GM18909 (cell line): ENCODE measurements at regions not wholly inside any gene's neighbourhood (a gene's known extent, or its start where the extent isn't known, plus 50 kb on each side); places are given as distances from the start of the nearest gene placed in this dataset.
A peak's percentile ranks its signal among the peaks of the same experiment; 100 is the strongest.
"Not testable (repeated sequence)": the region's sequence is repeated elsewhere in the genome, so short reads cannot be mapped to it uniquely, and the experiment has no call there.

Experiments used
- ATAC-seq: cut with Tn5 transposase; IDR thresholded peaks from one replicate; pipeline ENCODE4 v1.9.1; 2021; ENCODE audit warnings: mild to moderate bottlenecking; ENCODE audit not compliant: unreplicated experiment, poor library complexity

DNA sequence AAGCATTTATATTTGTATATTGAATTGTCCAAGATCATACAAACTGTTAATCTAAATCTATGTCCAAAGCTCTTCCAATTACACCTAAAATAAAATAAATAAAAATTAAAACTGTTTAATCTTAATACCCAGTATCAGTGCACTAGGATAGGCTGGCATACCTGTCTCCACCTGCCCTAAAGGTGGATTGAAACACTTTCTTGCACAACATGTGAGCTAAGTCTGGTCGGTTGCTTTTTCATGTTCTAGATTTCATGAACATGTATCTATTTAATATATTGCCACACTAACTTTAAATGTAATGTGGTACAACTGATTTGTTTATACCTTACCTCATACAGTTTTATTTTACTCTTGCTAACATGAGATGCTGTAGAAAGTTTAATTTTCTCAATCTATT is 193.0 kb downstream of the VGLL3 start:
- ATAC-seq, result no peak

DNA sequence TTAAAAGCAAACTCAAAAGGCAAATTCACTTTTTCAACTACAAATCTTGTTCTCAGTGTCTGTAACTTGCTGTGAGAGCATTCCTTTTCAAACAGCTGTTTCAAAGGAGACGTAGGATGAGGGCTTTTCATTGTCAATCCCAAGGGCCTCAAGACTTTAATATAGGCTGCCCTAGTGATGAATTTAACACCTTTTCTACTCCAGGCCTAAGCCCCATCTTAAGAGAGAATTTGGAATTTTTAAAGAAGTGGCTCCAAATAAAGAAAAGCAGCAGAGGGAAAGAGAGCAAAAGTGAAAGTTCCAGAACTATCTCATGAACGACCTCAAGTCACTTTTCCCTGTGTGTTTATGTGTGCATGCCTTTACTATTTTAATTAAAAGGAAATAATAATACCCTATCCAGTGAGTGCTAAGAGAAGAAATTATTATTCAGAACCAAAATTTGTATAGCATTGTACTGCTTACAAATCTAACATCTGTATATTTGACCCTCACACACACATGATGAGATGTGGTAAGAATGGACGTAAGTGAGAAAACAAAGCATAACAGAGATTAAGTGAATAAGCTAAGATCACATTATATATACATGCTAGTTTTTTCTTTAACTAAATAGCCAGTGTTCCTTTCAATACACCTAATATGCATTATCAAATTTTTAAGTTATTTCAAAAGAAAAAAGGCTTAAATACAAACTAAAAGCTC is 196.4 kb downstream of the VGLL3 start:
- no peak for ATAC-seq

- no peak for ATAC-seq
These were observed 197.2 kb downstream of the VGLL3 start for GRCh38 chr3:86793786-86794185.

DNA sequence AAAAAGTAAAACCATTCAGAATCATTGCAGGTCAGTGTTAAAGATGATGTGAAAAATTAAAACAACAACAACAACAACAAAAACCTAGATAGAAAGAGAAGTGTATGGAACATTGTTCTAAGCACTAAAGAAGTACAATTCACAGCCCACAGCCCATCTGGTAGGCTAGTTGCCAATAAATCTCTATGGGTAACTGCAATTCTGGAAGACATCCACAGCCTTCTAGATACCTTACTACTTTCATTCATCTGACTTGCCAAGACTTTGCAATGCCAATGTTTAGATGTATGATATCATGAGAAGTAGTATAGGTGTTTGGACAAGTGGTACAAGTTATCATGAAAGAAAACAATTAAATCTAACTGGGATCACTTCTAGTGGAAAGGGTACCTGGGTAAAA is 198.6 kb downstream of the VGLL3 start:
- ATAC-seq, result no peak

GRCh38 chr3:86790884-86791549 is 199.9 kb downstream of the VGLL3 start:
- no peak for ATAC-seq

GRCh38 chr3:86788371-86788770 is 202.6 kb downstream of the VGLL3 start:
- no peak for ATAC-seq

DNA sequence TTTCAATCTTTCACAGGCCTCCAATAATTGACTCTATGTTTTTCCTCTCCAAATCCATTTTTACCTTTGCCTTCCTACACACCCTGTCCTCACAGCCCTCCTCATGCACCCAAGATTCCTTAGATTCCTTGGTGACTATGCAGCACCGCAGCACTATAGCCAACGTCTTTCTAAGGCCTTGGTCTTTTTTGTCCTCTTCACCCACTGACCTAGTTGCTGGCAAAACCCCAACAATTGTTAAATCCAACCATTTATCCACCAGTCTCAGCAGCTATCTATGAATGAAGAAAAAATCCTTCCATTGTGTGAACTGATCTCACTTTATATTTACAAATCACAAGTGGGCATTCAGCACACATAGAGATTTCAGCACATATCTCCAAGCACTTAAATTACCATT is 203.9 kb downstream of the VGLL3 start:
- ATAC-seq, result no peak

DNA sequence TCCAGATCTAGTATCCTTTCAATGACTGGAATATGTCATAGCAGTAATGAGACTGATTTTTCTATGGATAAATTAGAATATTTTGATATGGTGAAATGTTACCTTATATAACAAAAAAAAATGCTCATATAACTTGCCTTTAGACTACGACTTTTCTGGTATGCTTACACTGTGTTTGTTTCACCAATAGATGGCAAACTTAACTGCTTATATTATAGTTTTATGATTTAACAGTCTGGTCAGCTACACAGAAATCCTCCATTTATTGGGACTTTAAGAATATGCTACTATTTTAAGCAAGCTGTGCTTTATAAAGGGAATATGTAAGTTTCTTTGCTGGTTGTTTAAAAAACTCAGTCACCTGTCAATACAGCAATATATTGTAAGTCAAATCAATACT is 205.6 kb downstream of the VGLL3 start:
- no peak for ATAC-seq

DNA sequence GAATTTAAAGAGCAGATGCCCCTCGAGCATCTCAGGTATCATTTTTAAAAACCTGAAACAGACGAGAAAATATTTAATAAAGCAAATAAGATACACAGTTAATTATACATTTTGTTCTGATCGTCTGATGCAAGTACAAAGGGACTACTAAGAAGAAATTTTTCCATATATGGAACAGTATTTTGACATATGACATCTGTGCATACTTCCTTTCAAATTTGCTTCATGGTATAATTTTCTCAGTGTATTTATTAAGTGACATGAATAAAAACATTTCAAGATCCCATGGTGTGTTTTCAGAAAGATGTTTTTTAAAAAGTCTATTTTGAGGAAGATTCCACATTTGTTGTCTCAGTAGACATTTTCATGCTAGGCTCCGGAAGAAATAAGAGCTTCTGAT is 208.1 kb downstream of the VGLL3 start:
- ATAC-seq, result no peak

GRCh38 chr3:86782286-86782685 is 208.7 kb downstream of the VGLL3 start:
- ATAC-seq, result no peak

DNA sequence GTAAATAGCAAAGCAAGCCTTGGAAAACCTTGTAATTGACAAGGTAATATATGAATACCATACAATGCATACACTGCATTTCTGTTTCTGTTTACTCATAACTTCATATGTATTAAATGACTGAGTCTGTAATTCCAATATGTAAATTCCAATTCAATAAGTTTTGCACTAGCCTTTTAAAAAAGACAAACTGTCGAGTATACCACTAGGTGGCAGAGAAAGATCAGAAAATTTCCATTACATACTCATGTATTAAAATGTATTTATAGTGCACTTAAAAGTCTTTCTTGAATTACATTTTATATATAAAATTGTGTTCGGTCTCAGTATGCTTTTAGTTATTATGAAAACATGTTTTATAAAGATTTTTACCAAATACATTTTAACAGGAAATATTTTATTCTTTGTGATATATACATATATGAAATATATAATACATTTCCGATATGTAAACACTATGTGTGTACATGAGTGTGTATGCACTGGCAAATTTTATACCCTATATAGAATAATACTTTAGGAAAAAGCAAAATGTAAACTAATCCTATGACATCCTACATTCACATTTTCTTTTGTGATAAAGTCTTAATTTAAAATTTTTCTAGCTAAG is 216.8 kb downstream of the VGLL3 start:
- ATAC-seq, result peak; percentile 46

DNA sequence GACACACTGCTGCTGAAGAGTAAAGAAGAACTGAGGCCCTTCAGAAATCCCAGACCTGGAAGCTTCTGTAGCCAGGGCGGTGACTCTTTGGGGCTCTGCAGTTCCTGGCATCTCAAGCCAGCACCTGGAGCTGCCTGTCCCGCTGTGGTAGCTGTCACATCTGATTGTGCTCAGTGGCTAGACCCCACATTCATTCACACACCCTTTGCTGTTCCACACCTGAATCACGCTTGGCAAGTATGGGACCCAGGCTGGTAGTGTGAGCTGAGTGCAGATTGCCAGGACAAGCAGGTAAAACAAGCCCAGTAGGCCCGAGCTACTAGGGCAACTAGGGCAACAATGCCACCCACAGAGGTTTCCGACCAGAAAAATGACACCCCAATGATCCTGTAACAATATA is 218.2 kb downstream of the VGLL3 start:
- ATAC-seq, result no peak

DNA sequence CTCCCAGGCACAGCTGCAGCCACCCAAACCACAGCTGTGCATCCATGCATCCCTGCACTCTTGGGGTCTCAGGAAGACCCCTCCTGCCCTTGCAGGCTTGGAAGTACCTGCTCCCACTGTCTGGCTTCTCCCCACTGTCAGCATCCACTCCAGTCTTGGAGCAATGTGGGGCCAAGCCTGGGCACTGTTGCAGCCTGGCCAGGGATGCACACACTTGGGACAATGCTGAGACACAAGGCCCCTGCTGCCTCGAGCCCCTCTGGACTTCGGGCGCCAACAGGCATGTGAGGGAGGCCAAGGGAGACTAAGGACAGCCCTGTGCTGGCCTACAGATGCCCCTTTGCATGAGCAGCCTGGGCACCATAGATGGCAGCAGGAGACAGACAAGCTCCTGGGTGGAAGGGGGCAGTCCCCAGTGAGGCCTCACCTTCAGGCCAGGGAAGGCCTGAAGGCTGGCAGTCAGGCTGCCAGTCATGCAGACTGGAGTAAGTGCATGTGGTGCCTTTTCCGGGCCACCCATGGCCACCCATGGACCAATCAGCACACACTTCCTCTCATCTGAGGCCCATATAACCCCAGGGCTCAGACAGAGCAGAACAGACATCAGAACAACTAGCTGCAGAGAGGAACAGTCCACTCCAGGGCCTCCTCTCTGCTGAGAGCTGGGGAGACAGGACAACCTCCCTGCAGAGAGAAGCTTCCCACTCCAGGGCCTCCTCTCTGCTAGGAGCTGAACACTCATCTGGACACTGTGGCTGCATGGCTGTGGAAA is 219.0 kb downstream of the VGLL3 start:
- ATAC-seq, result no peak

DNA sequence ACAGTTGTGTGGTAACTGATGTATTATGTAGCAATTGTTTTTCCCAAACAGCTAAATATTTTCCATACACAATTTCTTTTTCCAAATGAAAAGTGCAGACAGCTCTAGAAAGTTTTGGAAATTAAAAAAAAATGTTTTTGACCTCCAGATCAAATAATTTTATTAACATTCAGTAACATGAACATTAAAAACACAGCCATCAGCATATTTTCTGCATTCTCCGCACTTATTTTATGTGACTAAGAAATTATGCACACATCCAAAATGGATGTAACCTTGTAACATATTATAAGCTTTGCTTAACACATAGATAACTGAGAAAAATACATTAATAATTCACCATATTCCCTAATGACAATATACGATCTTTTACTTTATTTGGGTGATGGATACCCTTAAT is 224.6 kb downstream of the VGLL3 start:
- ATAC-seq, result no peak

DNA sequence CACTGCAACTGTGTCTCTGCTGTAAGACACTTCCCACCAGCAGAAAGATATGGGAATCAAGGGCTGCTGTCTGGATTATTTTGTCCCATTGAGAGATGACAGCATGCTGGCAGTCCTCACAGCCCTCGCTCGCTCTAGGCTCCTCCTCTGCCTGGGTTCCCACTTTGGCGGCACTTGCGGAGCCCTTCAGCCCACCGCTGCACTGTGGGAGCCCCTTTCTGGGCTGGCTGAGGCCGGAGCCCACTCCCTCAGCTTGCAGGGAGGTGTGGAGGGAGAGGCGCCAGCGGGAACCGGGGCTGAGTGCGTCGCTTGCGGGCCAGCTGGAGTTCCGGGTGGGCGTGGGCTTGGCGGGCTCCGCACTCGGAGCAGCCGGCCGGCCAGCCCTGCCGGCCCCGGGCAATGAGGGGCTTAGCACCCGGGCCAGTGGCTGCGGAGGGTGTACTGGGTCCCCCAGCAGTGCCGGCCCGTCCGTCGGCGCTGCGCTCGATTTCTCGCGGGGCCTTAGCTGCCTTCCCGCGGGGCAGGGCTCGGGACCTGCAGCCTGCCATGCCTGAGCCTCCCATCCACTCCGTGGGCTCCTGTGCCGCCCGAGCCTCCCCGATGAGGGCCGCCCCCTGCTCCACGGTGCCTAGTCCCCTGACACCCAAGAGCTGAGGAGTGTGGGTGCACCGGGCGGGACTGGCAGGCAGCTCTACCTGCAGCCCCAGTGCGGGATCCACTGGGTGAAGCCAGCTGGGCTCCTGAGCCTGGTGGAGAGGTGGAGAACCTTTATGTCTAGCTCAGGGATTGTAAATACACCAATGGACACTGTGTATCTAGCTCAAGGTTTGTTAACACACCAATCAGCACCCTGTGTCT is 233.4 kb downstream of the VGLL3 start:
- ATAC-seq, result not testable (repeated sequence)

- ATAC-seq, result no peak
These were observed 242.9 kb downstream of the VGLL3 start for GRCh38 chr3:86748015-86748414.

DNA sequence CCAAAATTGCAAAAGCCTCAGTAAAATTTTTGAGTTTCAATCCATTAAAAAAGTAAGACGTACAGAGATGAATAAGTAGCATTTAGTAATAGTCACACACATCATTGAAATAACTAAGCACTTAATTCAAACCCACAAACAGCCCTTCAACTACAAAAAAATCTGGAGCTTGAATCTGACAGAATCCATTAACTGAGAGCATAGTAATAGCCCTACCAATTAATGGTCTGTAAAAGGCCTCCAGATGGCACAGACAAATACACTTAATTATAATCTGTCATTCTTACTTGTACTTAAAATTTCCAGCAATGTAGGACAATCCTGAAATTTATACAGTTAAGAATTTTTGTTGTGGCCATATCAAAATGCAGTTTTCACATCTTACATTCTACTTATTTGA is 246.9 kb downstream of the VGLL3 start:
- ATAC-seq, result no peak

GRCh38 chr3:86743233-86743632 is 247.7 kb downstream of the VGLL3 start:
- ATAC-seq, result no peak

DNA sequence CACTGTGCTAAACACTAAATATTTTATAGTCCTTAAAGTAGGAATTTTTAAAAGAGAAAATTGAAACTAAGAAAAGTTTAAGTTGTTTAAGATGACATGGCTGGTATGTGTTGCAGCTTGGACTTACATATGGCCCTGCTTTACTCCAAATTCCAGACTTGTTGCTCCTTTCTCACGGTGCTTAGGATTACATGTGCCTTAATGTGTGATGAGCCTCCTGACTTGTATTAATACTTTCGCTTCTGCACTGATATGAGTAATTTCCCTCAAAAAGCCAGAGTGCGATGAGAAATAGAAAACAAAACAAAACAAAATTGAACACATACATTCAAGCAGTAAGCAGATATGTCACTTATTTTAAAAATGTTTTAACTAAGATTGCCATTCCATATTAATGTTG is 250.2 kb downstream of the VGLL3 start:
- ATAC-seq, result no peak

DNA sequence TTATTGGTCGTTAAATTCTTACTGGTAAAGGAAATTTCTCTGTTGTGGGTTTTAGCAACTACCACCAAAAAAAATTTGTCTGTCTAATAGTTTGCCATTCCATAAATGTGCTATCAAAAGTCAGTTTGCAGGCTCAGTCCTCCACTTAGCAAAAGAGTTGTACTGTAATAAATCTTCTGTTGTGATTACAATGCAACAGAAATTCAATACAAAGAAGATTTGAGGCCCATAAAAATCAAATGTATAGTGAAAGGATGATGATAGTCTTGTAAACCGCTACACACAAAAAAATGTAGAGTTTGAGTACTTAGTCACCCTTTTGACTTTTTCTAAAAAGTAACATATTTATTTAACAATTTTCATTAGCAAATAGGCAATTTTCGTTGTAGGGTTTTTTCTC is 251.7 kb downstream of the VGLL3 start:
- no peak for ATAC-seq
